Activated CD8-positive, alpha-beta T cell treated with anti-CD3 and anti-CD28 coated beads, Interleukin-2, amount 10 ng/mL, durations not matched to agents 7 days and 5 days (primary cell): ENCODE measurements at regions not wholly inside any gene's neighbourhood (a gene's known extent, or its start where the extent isn't known, plus 50 kb on each side); places are given as distances from the start of the nearest gene placed in this dataset.
"Not testable (repeated sequence)": the region's sequence is repeated elsewhere in the genome, so short reads cannot be mapped to it uniquely, and the experiment has no call there.

ENCODE experiments used
- ATAC-seq: fragments of 150-1000 bp; cut with Tn5 transposase; one replicate; pipeline ENCODE4 v1.10.0; 2021; ENCODE audit warnings: moderate library complexity
- CTCF ChIA-PET: fragments of 350-600 bp; sonication (Branson Sonifier 250); formaldehyde crosslinking; loops from one replicate; lab custom pipeline; 2021; ENCODE audit warnings: antibody characterized with exemption; lab: Charles Lee
- POLR2A ChIA-PET: fragments of 350-600 bp; sonication (Branson Sonifier 250); formaldehyde crosslinking; loops from one replicate; lab custom pipeline; 2021; ENCODE audit warnings: antibody characterized with exemption; lab: Charles Lee
- DNase-seq: peaks from one replicate; pipeline ENCODE4 v3.0.0-alpha.2; 2020
- H3K27ac Mint-ChIP-seq: one replicate; pipeline ENCODE4 v1.8.0; 2021; ENCODE audit warnings: mild to moderate bottlenecking, mixed read lengths
- H3K27me3 Mint-ChIP-seq: one replicate; pipeline ENCODE4 v1.8.0; 2021; ENCODE audit warnings: low read depth, mixed read lengths
- H3K36me3 Mint-ChIP-seq: one replicate; pipeline ENCODE4 v1.8.0; 2021; ENCODE audit warnings: low read depth, mixed read lengths
- H3K4me1 Mint-ChIP-seq: one replicate; pipeline ENCODE4 v1.8.0; 2021; ENCODE audit warnings: low read depth, mixed read lengths
- H3K4me3 Mint-ChIP-seq: one replicate; pipeline ENCODE4 v1.8.0; 2021; ENCODE audit warnings: mild to moderate bottlenecking, mixed read lengths
- H3K9me3 Mint-ChIP-seq: one replicate; pipeline ENCODE4 v1.8.0; 2022; ENCODE audit warnings: mixed read lengths; ENCODE audit not compliant: insufficient read depth

- DNase-seq: no peak
- H3K9me3 Mint-ChIP-seq: no peaks in the 10 kb centered on the region
- ATAC-seq: no peak
- peaks cover 4% of the 10 kb centered on the region for H3K4me1 Mint-ChIP-seq
- peaks cover 15% of the 10 kb centered on the region for H3K27me3 Mint-ChIP-seq
- no peak overlapping the region for H3K27ac Mint-ChIP-seq
- CTCF ChIA-PET: no interaction called here
- H3K36me3 Mint-ChIP-seq: no peaks in the 10 kb centered on the region
- POLR2A ChIA-PET: no interaction called here
- H3K4me3 Mint-ChIP-seq: no peak overlapping the region
Observed at GRCh38 chr17:73910821-73911515, 266.7 kb upstream of the SDK2 start.

- H3K4me1 Mint-ChIP-seq: peaks cover 4% of the 10 kb centered on the region
- no peak overlapping the region for H3K27ac Mint-ChIP-seq
- no peak overlapping the region for H3K4me3 Mint-ChIP-seq
- H3K27me3 Mint-ChIP-seq: peaks cover 13% of the 10 kb centered on the region
- no peaks in the 10 kb centered on the region for H3K36me3 Mint-ChIP-seq
- DNase-seq (no peak), ATAC-seq (no peak)
- no peaks in the 10 kb centered on the region for H3K9me3 Mint-ChIP-seq
- POLR2A ChIA-PET: no interaction called here
- CTCF ChIA-PET: no interaction called here
Observed at GRCh38 chr17:73911726-73912372, 267.6 kb upstream of the SDK2 start.

- ChIA-PET POLR2A (no interaction called here), CTCF (no interaction called here)
- no peak overlapping the region for H3K4me3 Mint-ChIP-seq
- H3K4me1 Mint-ChIP-seq: peaks cover 4% of the 10 kb centered on the region
- no peaks in the 10 kb centered on the region for H3K36me3 Mint-ChIP-seq
- no peak overlapping the region for H3K27ac Mint-ChIP-seq
- DNase-seq (no peak), ATAC-seq (no peak)
- peaks cover 14% of the 10 kb centered on the region for H3K27me3 Mint-ChIP-seq
- H3K9me3 Mint-ChIP-seq: no peaks in the 10 kb centered on the region
Observed at GRCh38 chr17:73912373-73912746, 268.1 kb upstream of the SDK2 start.

DNA sequence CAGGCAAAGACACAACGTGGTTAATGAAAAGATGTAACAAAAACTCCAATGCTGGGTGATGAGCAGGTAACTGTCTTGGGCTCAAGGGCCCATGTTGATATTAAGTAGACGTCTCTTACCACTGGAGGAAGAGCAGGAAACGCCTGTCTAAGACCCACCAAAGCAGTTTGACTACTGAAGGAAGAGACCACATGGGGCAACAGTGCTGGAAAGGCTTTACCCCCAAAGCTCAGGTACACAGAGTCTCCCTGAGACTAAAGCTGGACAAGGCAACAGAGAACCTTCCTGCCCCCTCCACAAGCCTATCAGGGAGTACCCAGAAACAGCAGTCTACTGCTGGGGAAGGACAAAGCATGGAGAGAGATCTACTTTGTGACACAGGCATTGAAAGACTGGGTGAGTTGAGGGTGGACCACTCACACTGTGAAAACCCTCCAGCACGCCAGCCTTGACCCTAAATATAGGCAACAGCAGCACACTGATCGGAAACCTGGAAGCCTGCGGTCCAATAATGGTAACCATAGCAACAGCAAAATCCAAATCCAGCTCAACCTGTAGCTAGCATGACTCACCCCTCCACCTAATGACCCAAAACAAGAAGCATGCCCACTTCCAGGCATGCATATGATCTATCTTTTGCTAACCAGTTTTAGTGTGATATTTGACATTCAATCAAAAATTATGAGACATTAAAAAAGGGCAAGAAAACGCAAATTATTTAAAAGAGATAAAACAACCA lies 270.5 kb upstream of the SDK2 start:
- CTCF ChIA-PET: no interaction called here
- POLR2A ChIA-PET: interaction anchor here (0.5 kb wide), 2 partner anchors 406 to 1490 kb away, joined by 3 to 4 read pairs; no protein-coding TSS in a partner anchor
- no peak for DNase-seq
- Mint-ChIP-seq H3K4me3 (no peak overlapping the region), H3K4me1 (peaks cover 4% of the 10 kb centered on the region), H3K27me3 (peaks cover 20% of the 10 kb centered on the region), H3K9me3 (peaks cover 4% of the 10 kb centered on the region), H3K27ac (no peak overlapping the region), H3K36me3 (no peaks in the 10 kb centered on the region)
- ATAC-seq: no peak

- ATAC-seq, POLR2A ChIA-PET, CTCF ChIA-PET, H3K4me1 Mint-ChIP-seq, H3K4me3 Mint-ChIP-seq, H3K36me3 Mint-ChIP-seq, DNase-seq, H3K27ac Mint-ChIP-seq: not testable (repeated sequence)
- H3K9me3 Mint-ChIP-seq: peaks cover 13% of the 10 kb centered on the region
- H3K27me3 Mint-ChIP-seq: peaks cover 15% of the 10 kb centered on the region
Observed at GRCh38 chr17:73919033-73919432, 274.8 kb upstream of the SDK2 start.

GRCh38 chr17:73921306-73921705 lies 277.1 kb upstream of the SDK2 start:
- CTCF ChIA-PET: no interaction called here
- Mint-ChIP-seq H3K27ac (no peak overlapping the region), H3K4me3 (no peak overlapping the region), H3K4me1 (peaks cover 13% of the 10 kb centered on the region), H3K27me3 (peaks cover 15% of the 10 kb centered on the region), H3K36me3 (no peaks in the 10 kb centered on the region), H3K9me3 (peaks cover 13% of the 10 kb centered on the region)
- ATAC-seq: no peak
- DNase-seq: no peak
- POLR2A ChIA-PET: no interaction called here

- Mint-ChIP-seq H3K27me3 (peaks cover 15% of the 10 kb centered on the region), H3K36me3 (no peaks in the 10 kb centered on the region), H3K9me3 (peaks cover 9% of the 10 kb centered on the region), H3K4me3 (no peak overlapping the region), H3K27ac (no peak overlapping the region), H3K4me1 (peaks cover 13% of the 10 kb centered on the region)
- POLR2A ChIA-PET: no interaction called here
- no peak for ATAC-seq
- CTCF ChIA-PET: no interaction called here
- DNase-seq: no peak
Observed at GRCh38 chr17:73924114-73924908, 279.2 kb upstream of the RPL38 start.

GRCh38 chr17:73924909-73925186 lies 278.6 kb upstream of the RPL38 start:
- peaks cover 9% of the 10 kb centered on the region for H3K9me3 Mint-ChIP-seq
- no peak for DNase-seq
- POLR2A ChIA-PET: no interaction called here
- CTCF ChIA-PET: no interaction called here
- no peak overlapping the region for H3K4me3 Mint-ChIP-seq
- peaks cover 13% of the 10 kb centered on the region for H3K4me1 Mint-ChIP-seq
- peaks cover 12% of the 10 kb centered on the region for H3K27me3 Mint-ChIP-seq
- no peak overlapping the region for H3K27ac Mint-ChIP-seq
- H3K36me3 Mint-ChIP-seq: no peaks in the 10 kb centered on the region
- ATAC-seq: no peak

- DNase-seq: no peak
- ATAC-seq: no peak
- Mint-ChIP-seq H3K4me1 (peaks cover 5% of the 10 kb centered on the region), H3K27ac (no peak overlapping the region), H3K27me3 (peaks cover 8% of the 10 kb centered on the region), H3K9me3 (no peaks in the 10 kb centered on the region), H3K36me3 (no peaks in the 10 kb centered on the region), H3K4me3 (no peak overlapping the region)
- ChIA-PET POLR2A (no interaction called here), CTCF (no interaction called here)
Observed at GRCh38 chr17:73929860-73930430, 273.5 kb upstream of the RPL38 start.

DNA sequence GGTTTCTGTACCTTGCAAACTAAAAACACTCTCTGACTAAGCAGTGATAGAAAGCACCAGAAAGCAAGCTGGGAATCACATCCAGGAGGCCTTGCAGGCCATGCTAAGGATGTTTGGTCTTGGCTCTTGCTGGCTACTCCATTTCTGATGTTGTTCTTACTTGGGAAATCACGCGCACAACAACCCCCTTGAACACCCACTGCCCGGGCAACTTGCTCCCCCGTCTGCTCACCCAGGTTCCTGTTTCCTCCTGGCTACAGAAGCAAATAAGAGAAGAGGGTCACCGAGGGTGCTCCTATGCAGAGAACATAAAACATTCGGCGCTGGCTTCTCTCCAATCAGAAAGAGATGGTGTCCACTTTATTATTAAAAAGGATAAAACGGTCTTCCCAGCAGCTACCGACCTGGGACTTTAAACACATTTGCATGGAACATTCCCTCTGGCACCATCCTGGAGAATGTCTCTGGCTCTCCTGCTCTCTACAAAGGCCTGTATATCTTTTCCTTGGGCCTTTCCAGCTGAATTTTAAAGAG lies 271.2 kb upstream of the RPL38 start:
- H3K27ac Mint-ChIP-seq: no peak overlapping the region
- no peaks in the 10 kb centered on the region for H3K36me3 Mint-ChIP-seq
- no peak for DNase-seq
- peaks cover 4% of the 10 kb centered on the region for H3K27me3 Mint-ChIP-seq
- no peak overlapping the region for H3K4me3 Mint-ChIP-seq
- no peak for ATAC-seq
- no peaks in the 10 kb centered on the region for H3K9me3 Mint-ChIP-seq
- ChIA-PET CTCF (no interaction called here), POLR2A (interaction anchor here (0.7 kb wide), 1 partner anchor 107 kb away, joined by 3 read pairs; no protein-coding TSS in a partner anchor)
- H3K4me1 Mint-ChIP-seq: peaks cover 7% of the 10 kb centered on the region

- DNase-seq: no peak
- no peaks in the 10 kb centered on the region for H3K9me3 Mint-ChIP-seq
- ChIA-PET CTCF (no interaction called here), POLR2A (no interaction called here)
- ATAC-seq: no peak
- H3K27ac Mint-ChIP-seq: no peak overlapping the region
- no peak overlapping the region for H3K4me3 Mint-ChIP-seq
- no peaks in the 10 kb centered on the region for H3K36me3 Mint-ChIP-seq
- H3K4me1 Mint-ChIP-seq: peaks cover 7% of the 10 kb centered on the region
- peaks cover 4% of the 10 kb centered on the region for H3K27me3 Mint-ChIP-seq
Observed at GRCh38 chr17:73933164-73933766, 270.2 kb upstream of the RPL38 start.
